ENCODE measurements at regions not wholly inside any gene's neighbourhood (a gene's known extent, or its start where the extent isn't known, plus 50 kb on each side); places are given as distances from the start of the nearest gene placed in this dataset.

- no peak for DNase-seq (ENCODE audit: low spot score)
Measured at GRCh38 chr21:28464095-28464494, 528.6 kb downstream of the LTN1 start.

GRCh38 chr21:28459193-28459592 is 533.5 kb downstream of the LTN1 start:
- no peak for DNase-seq (ENCODE audit: low spot score)

- DNase-seq (ENCODE audit: low spot score) = no peak
Measured at GRCh38 chr21:28458446-28458845, 534.2 kb downstream of the LTN1 start.

GRCh38 chr21:28455253-28455600 is 537.5 kb downstream of the LTN1 start:
- DNase-seq (ENCODE audit: low spot score) = no peak

- no peak for DNase-seq (ENCODE audit: low spot score)
Measured at GRCh38 chr21:28454564-28455252, 538.0 kb downstream of the LTN1 start.

GRCh38 chr21:28447462-28447861 is 545.2 kb downstream of the LTN1 start:
- DNase-seq (ENCODE audit: low spot score) = no peak

GRCh38 chr21:28445141-28445830 is 547.4 kb downstream of the LTN1 start:
- no peak for DNase-seq (ENCODE audit: low spot score)

- no peak for DNase-seq (ENCODE audit: low spot score)
Measured at GRCh38 chr21:28444557-28444956, 548.1 kb downstream of the LTN1 start.

GRCh38 chr21:28444111-28444510 is 548.6 kb downstream of the LTN1 start:
- DNase-seq (ENCODE audit: low spot score) = no peak

- no peak for DNase-seq (ENCODE audit: low spot score)
Measured at GRCh38 chr21:28442624-28443023, 550.1 kb downstream of the LTN1 start.

GRCh38 chr21:28442085-28442484 is 550.6 kb downstream of the LTN1 start:
- DNase-seq (ENCODE audit: low spot score) = no peak

GRCh38 chr21:28439788-28440187 is 552.9 kb downstream of the LTN1 start:
- DNase-seq (ENCODE audit: low spot score) = no peak

- DNase-seq (ENCODE audit: low spot score) = no peak
Measured at GRCh38 chr21:28439251-28439650, 553.4 kb downstream of the LTN1 start.

- DNase-seq (ENCODE audit: low spot score) = no peak
Measured at GRCh38 chr21:28437061-28437460, 555.6 kb downstream of the LTN1 start.

GRCh38 chr21:28436286-28436932 is 556.3 kb downstream of the LTN1 start:
- no peak for DNase-seq (ENCODE audit: low spot score)

GRCh38 chr21:28431527-28432200 is 561.0 kb downstream of the LTN1 start:
- no peak for DNase-seq (ENCODE audit: low spot score)

GRCh38 chr21:28431022-28431421 is 561.7 kb downstream of the LTN1 start:
- DNase-seq (ENCODE audit: low spot score) = no peak

- DNase-seq (ENCODE audit: low spot score) = no peak
Measured at GRCh38 chr21:28429161-28429560, 563.5 kb downstream of the LTN1 start.

- DNase-seq (ENCODE audit: low spot score) = no peak
Measured at GRCh38 chr21:28427394-28428022, 565.2 kb downstream of the LTN1 start.

- DNase-seq (ENCODE audit: low spot score) = no peak
Measured at GRCh38 chr21:28426545-28426944, 566.1 kb downstream of the LTN1 start.

- no peak for DNase-seq (ENCODE audit: low spot score)
Measured at GRCh38 chr21:28423521-28424190, 569.0 kb downstream of the LTN1 start.

Data from cerebellar cortex (tissue), 1 donor.